Osteocyte (in vitro differentiated cells): ENCODE measurements at regions not wholly inside any gene's neighbourhood (a gene's known extent, or its start where the extent isn't known, plus 50 kb on each side); places are given as distances from the start of the nearest gene placed in this dataset.

Experiments used
- DNase-seq: peaks from one replicate; pipeline ENCODE4 v3.0.0; 2021; ENCODE audit warnings: mixed read lengths; ENCODE audit not compliant: unreplicated experiment; ENCODE audit errors: extremely low spot score
- H3K27ac Mint-ChIP-seq: one replicate; pipeline ENCODE4 v1.8.0; 2021; ENCODE audit warnings: mild to moderate bottlenecking, mixed read lengths; ENCODE audit not compliant: unreplicated experiment
- H3K27me3 Mint-ChIP-seq: one replicate; pipeline ENCODE4 v1.8.0; 2021; ENCODE audit warnings: mixed read lengths; ENCODE audit not compliant: unreplicated experiment
- H3K36me3 Mint-ChIP-seq: one replicate; pipeline ENCODE4 v1.8.0; 2021; ENCODE audit warnings: mixed read lengths; ENCODE audit not compliant: unreplicated experiment
- H3K4me1 Mint-ChIP-seq: one replicate; pipeline ENCODE4 v1.8.0; 2021; ENCODE audit warnings: mixed read lengths; ENCODE audit not compliant: unreplicated experiment
- H3K4me3 Mint-ChIP-seq: one replicate; pipeline ENCODE4 v1.8.0; 2021; ENCODE audit warnings: mild to moderate bottlenecking, moderate library complexity, mixed read lengths; ENCODE audit not compliant: unreplicated experiment
- H3K9me3 Mint-ChIP-seq: one replicate; pipeline ENCODE4 v1.8.0; 2021; ENCODE audit warnings: mixed read lengths; ENCODE audit not compliant: unreplicated experiment
- TF ChIP-seq, protein P1 (sequence below): fragments of 200-600 bp; sonication (generic); IDR thresholded peaks from 2 replicates; pipeline ENCODE4 v1.5.0; 2021; ENCODE audit warnings: antibody characterized with exemption, mild to moderate bottlenecking, moderate library complexity

GRCh38 chr12:28027947-28028724 is 55.6 kb upstream of the PTHLH start:
- H3K36me3 Mint-ChIP-seq, result no peaks in the 10 kb centered on the region
- H3K27ac Mint-ChIP-seq, result no peak overlapping the region
- no peaks in the 10 kb centered on the region for H3K9me3 Mint-ChIP-seq
- TF ChIP-seq, protein P1, sequence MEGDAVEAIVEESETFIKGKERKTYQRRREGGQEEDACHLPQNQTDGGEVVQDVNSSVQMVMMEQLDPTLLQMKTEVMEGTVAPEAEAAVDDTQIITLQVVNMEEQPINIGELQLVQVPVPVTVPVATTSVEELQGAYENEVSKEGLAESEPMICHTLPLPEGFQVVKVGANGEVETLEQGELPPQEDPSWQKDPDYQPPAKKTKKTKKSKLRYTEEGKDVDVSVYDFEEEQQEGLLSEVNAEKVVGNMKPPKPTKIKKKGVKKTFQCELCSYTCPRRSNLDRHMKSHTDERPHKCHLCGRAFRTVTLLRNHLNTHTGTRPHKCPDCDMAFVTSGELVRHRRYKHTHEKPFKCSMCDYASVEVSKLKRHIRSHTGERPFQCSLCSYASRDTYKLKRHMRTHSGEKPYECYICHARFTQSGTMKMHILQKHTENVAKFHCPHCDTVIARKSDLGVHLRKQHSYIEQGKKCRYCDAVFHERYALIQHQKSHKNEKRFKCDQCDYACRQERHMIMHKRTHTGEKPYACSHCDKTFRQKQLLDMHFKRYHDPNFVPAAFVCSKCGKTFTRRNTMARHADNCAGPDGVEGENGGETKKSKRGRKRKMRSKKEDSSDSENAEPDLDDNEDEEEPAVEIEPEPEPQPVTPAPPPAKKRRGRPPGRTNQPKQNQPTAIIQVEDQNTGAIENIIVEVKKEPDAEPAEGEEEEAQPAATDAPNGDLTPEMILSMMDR, result no peak
- peaks cover 19% of the 10 kb centered on the region for H3K4me1 Mint-ChIP-seq
- H3K4me3 Mint-ChIP-seq, result no peak overlapping the region
- H3K27me3 Mint-ChIP-seq, result no peaks in the 10 kb centered on the region
- no peak for DNase-seq

- DNase-seq, result no peak
- TF ChIP-seq, protein P1, result no peak
- no peaks in the 10 kb centered on the region for H3K4me1 Mint-ChIP-seq
- no peak overlapping the region for H3K27ac Mint-ChIP-seq
- H3K9me3 Mint-ChIP-seq, result no peaks in the 10 kb centered on the region
- no peaks in the 10 kb centered on the region for H3K36me3 Mint-ChIP-seq
- no peaks in the 10 kb centered on the region for H3K27me3 Mint-ChIP-seq
- no peak overlapping the region for H3K4me3 Mint-ChIP-seq
These were observed 60.4 kb upstream of the PTHLH start for GRCh38 chr12:28032811-28033537.

GRCh38 chr12:28033538-28033915 is 61.0 kb upstream of the PTHLH start:
- no peaks in the 10 kb centered on the region for H3K9me3 Mint-ChIP-seq
- H3K36me3 Mint-ChIP-seq, result no peaks in the 10 kb centered on the region
- no peaks in the 10 kb centered on the region for H3K27me3 Mint-ChIP-seq
- H3K27ac Mint-ChIP-seq, result no peak overlapping the region
- TF ChIP-seq, protein P1, result no peak
- no peak overlapping the region for H3K4me3 Mint-ChIP-seq
- no peak for DNase-seq
- H3K4me1 Mint-ChIP-seq, result no peaks in the 10 kb centered on the region

GRCh38 chr12:28034271-28034670 is 61.7 kb upstream of the PTHLH start:
- H3K27ac Mint-ChIP-seq, result no peak overlapping the region
- H3K4me1 Mint-ChIP-seq, result no peaks in the 10 kb centered on the region

GRCh38 chr12:28035500-28035899 is 63.0 kb upstream of the PTHLH start:
- no peak for DNase-seq
- no peak overlapping the region for H3K27ac Mint-ChIP-seq
- H3K4me3 Mint-ChIP-seq, result no peak overlapping the region
- H3K27me3 Mint-ChIP-seq, result no peaks in the 10 kb centered on the region
- TF ChIP-seq, protein P1, result no peak
- H3K9me3 Mint-ChIP-seq, result no peaks in the 10 kb centered on the region
- no peaks in the 10 kb centered on the region for H3K36me3 Mint-ChIP-seq
- H3K4me1 Mint-ChIP-seq, result no peaks in the 10 kb centered on the region

More at GRCh38 chr12:28034271-28034670, 61.7 kb upstream of the PTHLH start:
- no peaks in the 10 kb centered on the region for H3K36me3 Mint-ChIP-seq
- DNase-seq, result no peak
- H3K4me3 Mint-ChIP-seq, result no peak overlapping the region
- no peaks in the 10 kb centered on the region for H3K27me3 Mint-ChIP-seq
- TF ChIP-seq, protein P1, result no peak
- no peaks in the 10 kb centered on the region for H3K9me3 Mint-ChIP-seq
